NT2/D1 (cell line): ENCODE measurements at regions not wholly inside any gene's neighbourhood (a gene's known extent, or its start where the extent isn't known, plus 50 kb on each side); places are given as distances from the start of the nearest gene placed in this dataset.

Experiments used
- DNase-seq: peaks from one replicate; pipeline ENCODE4 v3.0.0-alpha.2; 2011; ENCODE audit warnings: low read depth, low spot score
- H3K27me3 ChIP-seq: 2 replicates; pipeline ENCODE4 v1.6.0; 2011; ENCODE audit warnings: mild to moderate bottlenecking; ENCODE audit not compliant: insufficient read length, insufficient read depth
- H3K36me3 ChIP-seq: 2 replicates; pipeline ENCODE4 v1.6.1; 2011; ENCODE audit warnings: mild to moderate bottlenecking, low read length, mixed read lengths; ENCODE audit not compliant: insufficient read depth, insufficient read length
- H3K4me1 ChIP-seq: 2 replicates; pipeline ENCODE4 v1.5.1; 2011; ENCODE audit not compliant: insufficient read depth, insufficient read length
- H3K4me3 ChIP-seq: 2 replicates; pipeline ENCODE4 v1.5.1; 2011; ENCODE audit warnings: low read depth; ENCODE audit not compliant: insufficient read length
- H3K9ac ChIP-seq: 2 replicates; pipeline ENCODE4 v1.6.0; 2011; ENCODE audit warnings: low read depth; ENCODE audit not compliant: insufficient read length
- H3K9me3 ChIP-seq: 2 replicates; pipeline ENCODE4 v1.5.1; 2011; ENCODE audit warnings: mild to moderate bottlenecking, low read length; ENCODE audit not compliant: insufficient read depth
- SUZ12 ChIP-seq: IDR thresholded peaks from 2 replicates; pipeline ENCODE4 v1.6.1; 2011; ENCODE audit not compliant: insufficient read length, insufficient read depth; ENCODE audit errors: extremely low read depth
- YY1 ChIP-seq: IDR thresholded peaks from 2 replicates; pipeline ENCODE4 v1.6.1; 2011; ENCODE audit not compliant: insufficient read length, insufficient read depth
- ZNF274 ChIP-seq: IDR thresholded peaks from 2 replicates; pipeline ENCODE4 v1.6.1; 2011; ENCODE audit warnings: mild to moderate bottlenecking, low read depth, low read length

DNA sequence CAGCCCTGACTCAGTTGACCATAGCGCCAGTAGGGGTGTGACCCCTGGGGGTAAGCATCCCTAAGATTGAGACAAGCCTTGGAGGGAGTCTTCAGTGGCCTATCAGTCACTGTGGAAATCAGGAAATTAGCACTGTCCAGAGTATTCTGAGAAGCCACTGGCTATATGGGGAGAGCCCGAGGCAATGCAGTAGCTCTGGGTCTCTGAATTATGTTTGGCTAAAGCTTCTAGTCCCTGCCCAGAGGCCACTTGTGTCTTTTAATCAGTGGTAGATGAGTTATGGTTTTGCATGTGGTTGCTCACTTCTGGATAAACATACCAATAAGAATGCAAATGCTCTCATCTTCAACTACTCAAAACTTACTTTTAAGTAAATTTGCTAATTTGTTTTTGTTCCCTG, 100.6 kb upstream of the TOX3 start:
- H3K36me3 ChIP-seq = no peaks in the 10 kb centered on the region
- H3K4me1 ChIP-seq = no peaks in the 10 kb centered on the region
- H3K9me3 ChIP-seq = no peaks in the 10 kb centered on the region
- no peak for TF ChIP-seq ZNF274
- TF ChIP-seq YY1 = no peak
- TF ChIP-seq SUZ12 = no peak
- H3K9ac ChIP-seq = no peak overlapping the region
- no peak overlapping the region for H3K4me3 ChIP-seq
- DNase-seq = no peak
- no peaks in the 10 kb centered on the region for H3K27me3 ChIP-seq

GRCh38 chr16:52643006-52643405, 96.1 kb upstream of the TOX3 start:
- DNase-seq = no peak
- H3K27me3 ChIP-seq = no peaks in the 10 kb centered on the region
- no peak for TF ChIP-seq SUZ12
- TF ChIP-seq ZNF274 = no peak
- TF ChIP-seq YY1 = no peak
- no peaks in the 10 kb centered on the region for H3K4me1 ChIP-seq
- no peak overlapping the region for H3K9ac ChIP-seq
- no peak overlapping the region for H3K4me3 ChIP-seq
- H3K36me3 ChIP-seq = no peaks in the 10 kb centered on the region
- no peaks in the 10 kb centered on the region for H3K9me3 ChIP-seq

GRCh38 chr16:52634528-52634927, 87.6 kb upstream of the TOX3 start:
- no peaks in the 10 kb centered on the region for H3K4me1 ChIP-seq
- DNase-seq = no peak
- no peaks in the 10 kb centered on the region for H3K27me3 ChIP-seq
- H3K4me3 ChIP-seq = no peak overlapping the region
- 0 out of 2 replicates have a peak, but pooled peaks cover 4% of the 10 kb centered on the region for H3K9me3 ChIP-seq
- TF ChIP-seq SUZ12 = no peak
- no peak for TF ChIP-seq YY1
- no peak for TF ChIP-seq ZNF274
- no peaks in the 10 kb centered on the region for H3K36me3 ChIP-seq
- H3K9ac ChIP-seq = no peak overlapping the region

DNA sequence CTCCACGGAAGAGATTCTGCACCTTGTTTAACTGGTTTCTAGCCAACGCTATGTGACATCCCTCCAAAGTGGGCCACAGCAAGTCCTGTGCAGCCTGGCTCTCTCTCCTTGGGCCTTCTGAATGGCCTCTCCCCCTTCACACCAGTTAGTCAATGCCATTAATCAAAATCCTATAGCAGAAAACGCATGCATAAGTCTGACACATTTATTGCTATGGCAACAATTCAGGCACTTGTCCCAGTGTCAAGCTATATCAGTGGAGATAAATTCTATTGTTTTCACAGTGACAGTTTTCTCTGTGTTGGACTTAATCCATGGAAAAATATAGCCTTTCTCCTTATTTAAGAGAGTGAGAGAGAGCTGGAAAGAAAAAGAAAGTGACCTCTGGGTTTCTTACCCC, 87.2 kb upstream of the TOX3 start:
- Histone ChIP-seq H3K9ac (no peak overlapping the region), H3K36me3 (no peaks in the 10 kb centered on the region), H3K4me1 (no peaks in the 10 kb centered on the region), H3K27me3 (no peaks in the 10 kb centered on the region), H3K9me3 (0 out of 2 replicates have a peak, but pooled peaks cover 4% of the 10 kb centered on the region), H3K4me3 (no peak overlapping the region)
- no peak for DNase-seq
- TF ChIP-seq YY1 = no peak
- TF ChIP-seq ZNF274 = no peak
- TF ChIP-seq SUZ12 = no peak

- Histone ChIP-seq H3K27me3 (no peaks in the 10 kb centered on the region), H3K36me3 (no peaks in the 10 kb centered on the region), H3K4me1 (no peaks in the 10 kb centered on the region), H3K9me3 (0 out of 2 replicates have a peak, but pooled peaks cover 4% of the 10 kb centered on the region), H3K4me3 (no peak overlapping the region), H3K9ac (no peak overlapping the region)
- DNase-seq = no peak
- TF ChIP-seq YY1 (no peak), ZNF274 (no peak), SUZ12 (no peak)
These were observed 86.3 kb upstream of the TOX3 start for GRCh38 chr16:52633230-52633629.

DNA sequence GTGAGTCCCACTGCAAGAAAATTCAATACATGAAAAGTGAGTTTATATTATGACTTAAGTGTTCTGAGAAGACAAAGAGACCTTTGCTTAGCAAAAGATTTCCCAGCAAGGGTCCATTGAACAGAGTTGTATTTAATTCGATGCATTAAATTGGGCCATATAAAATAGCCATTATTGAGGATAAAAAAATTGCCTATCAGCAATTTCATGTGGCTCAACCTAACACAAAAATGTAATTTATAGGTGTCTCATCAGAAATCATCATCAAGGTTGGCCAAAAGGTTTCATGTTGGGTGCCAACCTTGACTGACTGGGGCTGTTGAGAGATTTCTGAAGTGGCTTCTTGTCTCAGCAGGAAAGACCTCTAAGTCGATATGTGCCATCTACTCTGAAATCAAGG, 84.8 kb upstream of the TOX3 start:
- no peak overlapping the region for H3K9ac ChIP-seq
- H3K36me3 ChIP-seq = no peaks in the 10 kb centered on the region
- no peaks in the 10 kb centered on the region for H3K27me3 ChIP-seq
- no peak overlapping the region for H3K4me3 ChIP-seq
- DNase-seq = no peak
- 0 out of 2 replicates have a peak, but pooled peaks cover 4% of the 10 kb centered on the region for H3K9me3 ChIP-seq
- TF ChIP-seq YY1 (no peak), ZNF274 (no peak), SUZ12 (no peak)
- no peaks in the 10 kb centered on the region for H3K4me1 ChIP-seq

DNA sequence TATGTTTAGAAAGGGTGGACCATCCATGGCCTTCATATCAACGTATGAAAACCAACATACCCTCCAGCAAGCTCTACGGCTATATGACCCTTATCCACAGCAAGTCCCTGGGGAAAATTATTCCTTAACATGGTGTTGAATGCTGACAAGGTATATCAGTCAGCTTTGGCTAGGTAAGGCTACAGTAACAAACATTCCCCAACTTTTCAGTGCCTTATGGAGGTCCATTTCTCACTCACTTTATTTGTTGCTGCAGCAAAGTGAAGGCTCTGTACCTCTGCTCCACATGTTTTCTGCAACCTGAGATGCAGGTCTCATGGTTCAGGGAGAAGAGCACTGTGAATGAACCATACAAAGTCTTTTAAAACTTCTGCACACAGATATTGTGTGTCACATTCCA, 83.8 kb upstream of the TOX3 start:
- Histone ChIP-seq H3K9ac (no peak overlapping the region), H3K36me3 (no peaks in the 10 kb centered on the region), H3K9me3 (0 out of 2 replicates have a peak, but pooled peaks cover 4% of the 10 kb centered on the region), H3K27me3 (no peaks in the 10 kb centered on the region), H3K4me1 (no peaks in the 10 kb centered on the region), H3K4me3 (no peak overlapping the region)
- TF ChIP-seq YY1 (no peak), ZNF274 (no peak), SUZ12 (no peak)
- DNase-seq = no peak
